Smooth muscle cell (in vitro differentiated cells): ENCODE measurements at regions not wholly inside any gene's neighbourhood (a gene's known extent, or its start where the extent isn't known, plus 50 kb on each side); places are given as distances from the start of the nearest gene placed in this dataset.

Experiments used
- DNase-seq: peaks from one replicate; lab custom pipeline; 2025; ENCODE audit not compliant: unreplicated experiment; lab: John Stamatoyannopoulos, UW
- H2AFZ ChIP-seq: fragments of 200-600 bp; sonication (generic); 2 replicates; pipeline ENCODE4 v1.6.0; 2016; ENCODE audit warnings: antibody characterized with exemption, low read depth, mild to moderate bottlenecking
- H3F3A ChIP-seq: fragments of 200-600 bp; sonication (generic); 2 replicates; pipeline ENCODE4 v1.6.0; 2017; ENCODE audit warnings: antibody characterized with exemption, low read depth
- H3K27ac ChIP-seq: fragments of 200-600 bp; sonication (generic); 2 replicates; pipeline ENCODE4 v1.5.1; 2016; ENCODE audit warnings: low read depth, mild to moderate bottlenecking
- H3K27me3 ChIP-seq: fragments of 200-600 bp; sonication (generic); 2 replicates; pipeline ENCODE4 v1.6.1; 2016; ENCODE audit warnings: low read depth, mild to moderate bottlenecking
- H3K36me3 ChIP-seq: fragments of 200-600 bp; sonication (generic); 2 replicates; pipeline ENCODE4 v1.5.1; 2016; ENCODE audit warnings: low read depth
- H3K4me1 ChIP-seq: fragments of 200-600 bp; sonication (generic); 2 replicates; pipeline ENCODE4 v1.5.1; 2016; ENCODE audit warnings: low read depth
- H3K4me2 ChIP-seq: fragments of 200-600 bp; sonication (generic); 2 replicates; pipeline ENCODE4 v1.6.0; 2016; ENCODE audit warnings: mild to moderate bottlenecking
- H3K4me3 ChIP-seq: fragments of 200-600 bp; sonication (generic); 2 replicates; pipeline ENCODE4 v1.5.1; 2016; ENCODE audit warnings: mild to moderate bottlenecking
- H3K79me2 ChIP-seq: fragments of 200-600 bp; sonication (generic); 2 replicates; pipeline ENCODE4 v1.6.0; 2016; ENCODE audit warnings: low read depth, mild to moderate bottlenecking
- H3K9ac ChIP-seq: fragments of 200-600 bp; sonication (generic); 2 replicates; pipeline ENCODE4 v1.6.0; 2016; ENCODE audit warnings: low read depth
- H3K9me3 ChIP-seq: fragments of 200-600 bp; sonication (generic); replicated peaks from 2 replicates; pipeline ENCODE4 v1.5.1; 2016; ENCODE audit warnings: low read depth
- H4K20me1 ChIP-seq: fragments of 200-600 bp; sonication (generic); 2 replicates; pipeline ENCODE4 v1.6.0; 2016; ENCODE audit warnings: low read depth
- WGBS: methylation state at CpG from one replicate; pipeline ENCODE4 v1.1.7; 2016; ENCODE audit warnings: low lambda C conversion rate; 5-methylcytosine and 5-hydroxymethylcytosine counted together
- TF ChIP-seq, protein P1 (sequence below): fragments of 200-600 bp; sonication (generic); IDR thresholded peaks from 2 replicates; pipeline ENCODE4 v1.5.1; 2017; ENCODE audit warnings: borderline replicate concordance, mild to moderate bottlenecking, antibody characterized with exemption; ENCODE audit not compliant: insufficient read depth, poor library complexity, severe bottlenecking

- WGBS: 49% methylated on average over 16 of the region's 16 CpGs
- peak; percentile 45 for DNase-seq
- no peak overlapping the region for H2AFZ ChIP-seq
Measured at GRCh38 chr2:172253190-172254052, 150.7 kb upstream of the DLX2 start.

GRCh38 chr2:172256886-172257285 is 154.2 kb upstream of the DLX2 start:
- TF ChIP-seq, protein P1, sequence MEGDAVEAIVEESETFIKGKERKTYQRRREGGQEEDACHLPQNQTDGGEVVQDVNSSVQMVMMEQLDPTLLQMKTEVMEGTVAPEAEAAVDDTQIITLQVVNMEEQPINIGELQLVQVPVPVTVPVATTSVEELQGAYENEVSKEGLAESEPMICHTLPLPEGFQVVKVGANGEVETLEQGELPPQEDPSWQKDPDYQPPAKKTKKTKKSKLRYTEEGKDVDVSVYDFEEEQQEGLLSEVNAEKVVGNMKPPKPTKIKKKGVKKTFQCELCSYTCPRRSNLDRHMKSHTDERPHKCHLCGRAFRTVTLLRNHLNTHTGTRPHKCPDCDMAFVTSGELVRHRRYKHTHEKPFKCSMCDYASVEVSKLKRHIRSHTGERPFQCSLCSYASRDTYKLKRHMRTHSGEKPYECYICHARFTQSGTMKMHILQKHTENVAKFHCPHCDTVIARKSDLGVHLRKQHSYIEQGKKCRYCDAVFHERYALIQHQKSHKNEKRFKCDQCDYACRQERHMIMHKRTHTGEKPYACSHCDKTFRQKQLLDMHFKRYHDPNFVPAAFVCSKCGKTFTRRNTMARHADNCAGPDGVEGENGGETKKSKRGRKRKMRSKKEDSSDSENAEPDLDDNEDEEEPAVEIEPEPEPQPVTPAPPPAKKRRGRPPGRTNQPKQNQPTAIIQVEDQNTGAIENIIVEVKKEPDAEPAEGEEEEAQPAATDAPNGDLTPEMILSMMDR: no peak
- Histone ChIP-seq H3K4me2 (no peak overlapping the region), H2AFZ (no peak overlapping the region), H3K4me1 (peaks cover 26% of the 10 kb centered on the region), H3K4me3 (no peak overlapping the region), H3K27ac (no peak overlapping the region), H3K27me3 (no peaks in the 10 kb centered on the region), H3K36me3 (no peaks in the 10 kb centered on the region), H3K79me2 (no peaks in the 10 kb centered on the region), H4K20me1 (no peaks in the 10 kb centered on the region), H3F3A (peaks cover 13% of the 10 kb centered on the region), H3K9ac (no peak overlapping the region), H3K9me3 (no peaks in the 10 kb centered on the region)
- WGBS: 28% methylated on average over 2 of the region's 2 CpGs
- no peak for DNase-seq

More at GRCh38 chr2:172253190-172254052, 150.7 kb upstream of the DLX2 start:
- Histone ChIP-seq H3K27ac (peak overlapping the region; percentile 93), H3K4me2 (peak overlapping the region; percentile 74), H3K79me2 (no peaks in the 10 kb centered on the region), H3K4me3 (no peak overlapping the region), H3K27me3 (no peaks in the 10 kb centered on the region), H3K36me3 (no peaks in the 10 kb centered on the region), H4K20me1 (no peaks in the 10 kb centered on the region), H3K4me1 (peaks cover 18% of the 10 kb centered on the region), H3F3A (peaks cover 24% of the 10 kb centered on the region), H3K9ac (peak overlapping the region; percentile 72), H3K9me3 (no peaks in the 10 kb centered on the region)
- TF ChIP-seq, protein P1: no peak

DNA sequence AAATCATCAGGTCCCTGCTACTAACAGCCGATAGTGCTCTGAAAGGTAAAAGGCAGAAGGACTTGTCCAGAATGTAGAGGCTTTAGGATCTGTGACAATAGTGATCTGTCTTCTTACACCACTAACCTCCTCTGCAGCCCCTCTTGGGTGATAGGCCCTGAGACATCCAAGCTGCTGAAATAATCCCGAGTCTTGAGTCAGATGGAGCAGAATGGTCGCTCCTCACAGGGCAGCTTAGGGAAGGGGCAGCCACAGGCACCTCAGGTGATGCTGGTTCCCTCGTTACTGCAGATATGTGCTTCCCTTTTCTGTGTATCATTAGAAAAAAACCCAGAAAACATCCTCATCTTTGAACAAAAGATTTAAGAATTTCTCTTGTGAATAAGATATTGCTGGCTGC is 157.1 kb upstream of the DLX2 start:
- H3K9ac ChIP-seq: peak overlapping the region; percentile 53
- 32% methylated on average over 4 of the region's 4 CpGs for WGBS
- peak overlapping the region; percentile 90 for H3K27ac ChIP-seq

More for the DNA sequence above, 157.1 kb upstream of the DLX2 start:
- peaks cover 20% of the 10 kb centered on the region for H3K4me1 ChIP-seq
- H3K9me3 ChIP-seq: no peaks in the 10 kb centered on the region
- DNase-seq: no peak
- TF ChIP-seq, protein P1: no peak
- H3K36me3 ChIP-seq: no peaks in the 10 kb centered on the region
- H4K20me1 ChIP-seq: no peaks in the 10 kb centered on the region
- H3K4me2 ChIP-seq: peak overlapping the region; percentile 48
- peaks cover 8% of the 10 kb centered on the region for H3F3A ChIP-seq
- no peak overlapping the region for H3K4me3 ChIP-seq
- H3K79me2 ChIP-seq: no peaks in the 10 kb centered on the region
- H3K27me3 ChIP-seq: no peaks in the 10 kb centered on the region
- peak overlapping the region; percentile 52 for H2AFZ ChIP-seq
